ENCODE measurements at regions not wholly inside any gene's neighbourhood (a gene's known extent, or its start where the extent isn't known, plus 50 kb on each side); places are given as distances from the start of the nearest gene placed in this dataset.

DNA sequence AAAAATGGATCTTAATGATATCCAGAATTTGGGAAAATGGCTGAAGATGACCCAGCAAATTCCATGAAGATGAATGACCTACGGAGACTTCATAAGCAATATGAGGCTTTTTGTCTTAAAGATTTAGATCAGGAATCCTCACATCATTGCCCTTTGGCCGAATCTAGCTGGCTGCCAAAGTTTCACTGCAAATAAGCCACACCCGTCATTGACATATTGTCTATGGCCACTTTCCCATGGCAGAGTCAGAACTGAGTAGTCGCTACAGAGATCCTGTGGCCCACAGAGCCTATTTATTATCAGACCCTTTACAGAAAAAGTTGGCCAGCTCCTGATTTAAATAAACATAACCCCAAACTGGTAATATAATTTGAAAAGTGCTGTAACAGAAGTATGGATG, 307.4 kb upstream of the RARB start:
- TF ChIP-seq, protein P1, sequence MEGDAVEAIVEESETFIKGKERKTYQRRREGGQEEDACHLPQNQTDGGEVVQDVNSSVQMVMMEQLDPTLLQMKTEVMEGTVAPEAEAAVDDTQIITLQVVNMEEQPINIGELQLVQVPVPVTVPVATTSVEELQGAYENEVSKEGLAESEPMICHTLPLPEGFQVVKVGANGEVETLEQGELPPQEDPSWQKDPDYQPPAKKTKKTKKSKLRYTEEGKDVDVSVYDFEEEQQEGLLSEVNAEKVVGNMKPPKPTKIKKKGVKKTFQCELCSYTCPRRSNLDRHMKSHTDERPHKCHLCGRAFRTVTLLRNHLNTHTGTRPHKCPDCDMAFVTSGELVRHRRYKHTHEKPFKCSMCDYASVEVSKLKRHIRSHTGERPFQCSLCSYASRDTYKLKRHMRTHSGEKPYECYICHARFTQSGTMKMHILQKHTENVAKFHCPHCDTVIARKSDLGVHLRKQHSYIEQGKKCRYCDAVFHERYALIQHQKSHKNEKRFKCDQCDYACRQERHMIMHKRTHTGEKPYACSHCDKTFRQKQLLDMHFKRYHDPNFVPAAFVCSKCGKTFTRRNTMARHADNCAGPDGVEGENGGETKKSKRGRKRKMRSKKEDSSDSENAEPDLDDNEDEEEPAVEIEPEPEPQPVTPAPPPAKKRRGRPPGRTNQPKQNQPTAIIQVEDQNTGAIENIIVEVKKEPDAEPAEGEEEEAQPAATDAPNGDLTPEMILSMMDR (conservative IDR thresholded peaks at IDR 0.05), result no peak
- no peak for TF ChIP-seq ZFX (IDR thresholded peaks at IDR 0.05)

Data from C4-2B (cell line).